CD4-positive, alpha-beta T cell treated with Interleukin-17A for 1 hour (primary cell): ENCODE measurements at regions not wholly inside any gene's neighbourhood (a gene's known extent, or its start where the extent isn't known, plus 50 kb on each side); places are given as distances from the start of the nearest gene placed in this dataset.
A peak's percentile ranks its signal among the peaks of the same experiment; 100 is the strongest.

ENCODE experiments used
- DNase-seq: peaks from one replicate; pipeline ENCODE4 v3.0.0-alpha.2; 2020

DNA sequence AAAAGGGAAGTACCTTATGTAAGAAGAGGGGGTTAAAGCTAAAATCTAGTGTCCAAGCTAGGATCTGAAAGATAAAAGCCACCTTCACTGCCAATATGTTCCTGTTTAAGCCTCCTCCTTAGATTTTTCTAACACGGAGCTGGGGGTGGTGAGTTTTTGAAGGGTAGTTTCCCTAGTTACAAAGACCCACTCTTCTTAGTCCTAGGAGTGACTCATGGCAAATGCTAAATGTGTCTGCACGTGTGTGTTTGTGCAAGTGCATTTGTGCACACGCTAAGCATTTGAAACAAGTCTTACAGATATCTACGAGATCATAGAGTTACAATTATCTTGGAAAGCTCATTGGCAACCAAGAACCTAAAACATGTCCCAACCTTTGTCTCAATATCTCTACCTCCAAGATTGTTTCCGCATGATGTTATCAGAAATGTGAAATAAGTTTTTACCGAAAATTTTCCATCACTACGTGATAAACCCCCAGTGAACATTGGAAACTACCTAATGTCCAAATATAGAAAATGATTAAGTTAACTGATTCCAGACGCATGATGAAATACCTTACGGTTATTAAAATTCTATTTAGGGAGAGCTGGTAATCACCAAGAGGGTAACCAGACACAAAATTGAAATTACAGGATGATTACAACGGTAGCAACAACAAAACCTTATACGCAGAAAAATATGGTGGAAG is 78.0 kb upstream of the HRH2 start:
- DNase-seq, result no peak

- no peak for DNase-seq
Measured at GRCh38 chr5:175582697-175583096, 75.2 kb upstream of the HRH2 start.

DNA sequence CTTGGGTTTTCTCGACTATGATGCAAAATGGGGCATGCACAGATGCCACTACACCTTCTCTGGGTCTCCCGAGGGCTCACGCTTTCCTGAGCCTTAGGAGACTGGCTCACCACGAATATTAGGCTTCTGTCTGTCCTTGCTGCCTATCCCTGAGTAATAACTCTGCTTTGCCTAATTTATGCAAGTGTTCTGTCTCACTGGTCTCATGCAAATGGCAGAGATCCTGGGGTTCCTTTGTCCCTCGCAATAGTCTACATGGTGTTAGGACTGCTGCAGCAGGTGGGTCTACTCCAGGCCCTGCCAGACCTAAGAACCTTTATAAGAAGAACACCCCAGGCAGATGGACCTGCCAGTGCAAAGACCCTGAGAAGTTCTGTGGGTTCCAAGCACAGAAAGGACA is 72.3 kb upstream of the HRH2 start:
- no peak for DNase-seq

- DNase-seq, result no peak
Measured at GRCh38 chr5:175588709-175589429, 69.0 kb upstream of the HRH2 start.

GRCh38 chr5:175589714-175590113 is 68.2 kb upstream of the HRH2 start:
- DNase-seq, result no peak

GRCh38 chr5:175590471-175590881 is 67.4 kb upstream of the HRH2 start:
- peak; percentile 6 for DNase-seq

DNA sequence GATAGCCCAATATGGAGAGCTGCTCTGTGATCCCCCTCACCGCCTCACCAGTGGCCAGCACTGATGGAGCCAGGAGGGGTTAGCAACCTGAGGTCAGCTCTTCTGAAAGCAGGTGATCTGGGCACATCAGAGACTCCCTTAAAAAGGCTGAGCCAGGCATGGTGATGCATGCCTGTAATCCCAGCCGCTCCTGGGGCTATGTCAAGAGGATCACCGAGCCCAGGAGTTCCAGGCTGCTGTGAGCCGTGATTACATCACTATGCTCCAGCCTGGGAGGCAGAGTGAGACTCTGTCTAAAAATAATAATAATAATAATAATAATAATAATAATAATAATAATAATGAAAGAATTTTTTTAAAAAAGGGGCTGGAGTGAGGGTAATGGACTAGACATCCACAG is 66.6 kb upstream of the HRH2 start:
- DNase-seq, result no peak

DNA sequence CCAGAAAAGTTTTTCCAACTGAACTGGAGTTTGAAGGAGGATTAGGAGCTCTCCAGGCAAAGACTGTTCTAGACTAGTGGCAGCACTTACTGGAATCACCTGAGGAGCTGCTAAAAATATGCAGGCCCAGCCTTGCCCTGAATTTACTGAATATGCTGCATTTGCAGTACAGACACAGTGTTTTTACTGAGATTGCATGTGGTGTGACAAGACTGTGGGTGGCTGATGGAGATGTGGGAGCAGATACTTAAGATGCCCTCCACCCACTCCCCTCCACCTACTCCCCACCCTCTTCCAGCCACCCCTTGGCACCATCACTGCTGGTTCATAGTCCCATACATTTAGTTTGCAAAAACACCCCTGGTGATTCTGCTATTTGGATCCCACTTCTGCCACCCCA is 64.1 kb upstream of the HRH2 start:
- DNase-seq, result no peak

- no peak for DNase-seq
Measured at GRCh38 chr5:175595905-175596304, 62.0 kb upstream of the HRH2 start.

DNA sequence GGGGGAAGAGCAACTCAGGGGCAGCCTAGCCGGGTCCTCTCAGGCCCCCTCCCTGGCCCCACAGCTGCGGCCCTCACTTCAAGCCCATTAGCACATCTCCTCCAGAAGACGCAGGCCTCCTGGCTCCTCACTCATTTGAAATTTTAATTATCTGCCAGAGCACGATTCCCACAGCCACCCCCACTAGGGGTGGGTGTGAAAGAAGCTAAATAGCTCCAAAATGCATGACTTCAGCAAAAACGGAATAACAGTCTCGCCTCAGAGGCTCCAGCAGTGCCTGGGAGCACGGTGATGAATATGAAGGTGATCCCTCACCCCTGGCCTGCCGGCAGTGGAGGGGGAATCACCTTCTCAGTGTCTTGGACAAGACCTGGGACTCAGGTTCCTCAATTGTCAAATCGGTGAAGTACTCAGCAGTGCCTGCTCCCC is 61.1 kb upstream of the HRH2 start:
- no peak for DNase-seq

DNA sequence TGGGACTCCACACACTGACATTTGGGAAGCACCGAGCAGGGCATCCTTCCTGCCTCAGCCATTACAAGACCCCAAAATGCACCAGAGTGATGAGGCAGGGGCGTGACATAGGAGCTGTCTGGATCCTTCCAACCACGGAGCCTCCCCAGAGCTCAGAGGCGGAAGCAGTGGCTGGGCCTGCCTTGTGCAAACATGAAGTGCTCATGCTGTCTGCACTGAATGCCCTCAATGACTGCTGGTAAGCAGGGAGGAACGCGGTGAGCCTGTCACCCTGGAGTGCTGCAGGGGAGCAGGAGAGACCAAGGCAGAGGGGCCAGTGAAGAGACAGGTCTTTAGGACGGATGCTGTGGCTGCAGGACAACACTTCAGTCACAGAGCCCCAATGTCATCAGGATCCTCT is 60.2 kb upstream of the HRH2 start:
- DNase-seq, result no peak

DNA sequence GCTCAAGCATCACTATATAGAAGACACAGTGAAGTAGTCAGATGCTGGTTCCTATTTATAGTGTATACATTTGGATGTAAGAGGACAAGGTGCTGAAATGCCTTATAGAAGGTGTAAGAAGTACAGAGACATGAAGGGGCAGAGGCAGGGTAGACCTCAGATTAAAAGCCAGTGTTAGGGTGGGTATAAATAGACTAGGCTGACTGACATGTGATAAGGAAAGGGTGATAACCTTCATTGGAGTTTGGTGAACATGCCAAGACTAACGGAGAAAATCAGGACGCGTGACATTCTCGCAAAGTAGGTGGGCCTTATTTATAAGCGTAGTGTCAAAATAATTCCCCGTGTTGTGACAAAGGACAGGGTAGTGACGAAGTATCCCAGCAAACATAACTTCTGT is 59.1 kb upstream of the HRH2 start:
- DNase-seq, result no peak

DNA sequence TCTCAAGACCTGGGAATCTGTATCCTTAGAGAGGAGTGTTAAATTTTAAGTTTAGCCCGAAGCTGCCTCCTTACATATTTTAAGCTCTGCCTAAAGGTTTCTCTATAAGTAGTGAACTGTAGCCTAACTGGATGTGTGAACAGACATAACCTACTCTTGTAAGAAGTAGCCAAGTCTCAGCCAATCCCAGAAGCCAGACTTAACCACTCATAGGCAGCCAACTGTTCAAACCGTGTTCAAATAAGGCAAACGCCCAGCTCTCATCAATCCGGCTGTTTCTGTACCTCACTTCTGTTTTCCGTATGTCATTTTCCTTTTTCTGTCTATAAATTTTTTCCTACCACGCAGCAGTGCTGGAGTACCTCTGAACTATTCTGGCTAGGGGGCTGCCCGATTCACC is 58.7 kb upstream of the HRH2 start:
- DNase-seq, result no peak

DNA sequence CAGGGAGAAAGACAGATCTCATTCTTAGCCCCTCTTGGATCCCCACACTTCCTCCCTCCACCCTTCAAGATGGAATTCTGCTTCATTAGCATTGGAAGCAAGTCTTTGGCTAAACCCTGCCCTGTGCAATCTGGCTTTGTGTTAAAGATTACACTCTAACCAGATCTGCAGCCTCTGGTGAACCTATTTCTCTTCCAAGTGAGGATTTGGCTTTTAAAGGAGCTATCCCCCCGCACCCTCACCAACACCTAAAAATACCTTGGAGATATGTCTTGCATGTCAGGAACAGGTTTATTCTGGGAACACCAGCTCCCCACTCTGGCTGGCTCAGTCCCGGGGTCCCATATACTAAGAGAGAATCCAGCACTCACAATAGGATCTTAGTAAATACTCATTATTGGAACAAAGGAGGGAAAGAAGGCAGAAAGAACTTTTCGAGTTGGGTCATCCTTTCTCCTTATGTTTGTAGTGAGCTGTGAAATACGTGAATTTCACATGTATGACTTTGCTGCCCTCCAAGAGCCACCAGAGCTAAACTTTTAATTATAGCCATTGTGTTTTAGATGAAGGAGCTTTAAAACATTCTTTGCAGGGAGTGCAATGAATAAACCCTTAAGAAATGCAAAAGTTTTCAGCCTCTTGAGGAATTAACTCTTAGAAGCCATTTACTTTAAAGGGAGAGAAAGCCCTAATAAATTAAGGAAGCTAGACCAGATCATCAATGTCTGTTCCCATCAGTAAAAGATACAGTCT is 53.7 kb upstream of the HRH2 start:
- no peak for DNase-seq

GRCh38 chr5:175606409-175606808 is 51.5 kb upstream of the HRH2 start:
- no peak for DNase-seq
